K562 (cell line): ENCODE measurements at regions not wholly inside any gene's neighbourhood (a gene's known extent, or its start where the extent isn't known, plus 50 kb on each side); places are given as distances from the start of the nearest gene placed in this dataset.

Experiments
- ATAC-seq: fragments of 200-7000 bp; cut with Tn5 transposase; 3 replicates; pipeline ENCODE4 v1.9.1; 2020; ENCODE audit warnings: moderate library complexity
- BruUV-seq: library from RNA; stranded (reverse); fragments of 400-500 nt; replicated peaks from 2 replicates; lab custom pipeline; 2021; lab: Mats Ljungman, UMichigan
- CTCF ChIA-PET: fragments of 300-600 bp; formaldehyde crosslinking; extraction: SDS; loops from one replicate; lab custom pipeline; 2021; ENCODE audit warnings: low intra/inter-chr PET ratio; lab: Yijun Ruan, JAX
- POLR2A ChIA-PET: fragments of 300-600, 350-650 bp; sonication (Branson Sonifier 250); formaldehyde crosslinking; extraction: SDS; loops from one replicate; lab custom pipeline; 2021; ENCODE audit warnings: antibody characterized with exemption, inconsistent platforms; lab: Yijun Ruan, JAX
- DNase-seq, 4 experiments: peaks; one replicate each; pipeline versions ENCODE4 v3.0.0 to v3.0.0-alpha.2; 2011 to 2018; ENCODE audit warnings: low spot score in 3 of 4, mixed read lengths in 3 of 4; ENCODE audit errors: extremely low read depth in 1 of 4
- FAIRE-seq: peaks from 2 replicates; lab custom pipeline; 2011; peaks lifted over from hg19 to GRCh38; lab: Jason Lieb, UNC
- H2AFZ ChIP-seq: 2 replicates; pipeline ENCODE4 v1.6.0; 2011; ENCODE audit warnings: low read depth, low read length, control low read depth, inconsistent platforms
- H3K27ac ChIP-seq: fragments of 200-600 bp; 3 replicates; pipeline ENCODE4 v1.8.0; 2011; ENCODE audit warnings: low read depth, mild to moderate bottlenecking, control low read depth, inconsistent platforms, low read length, moderate library complexity, mixed read lengths; ENCODE audit errors: extremely low read depth
- H3K27me3 ChIP-seq, 2 experiments: fragments of 300-600 bp in 1 of 2; 2 replicates in 1 of 2; 3 replicates in 1 of 2; pipeline versions ENCODE4 v1.6.0 to v1.8.0; 2011; ENCODE audit warnings: inconsistent platforms in 2 of 2, low read length in 2 of 2, mild to moderate bottlenecking in 1 of 2, mixed read lengths in 1 of 2, moderate library complexity in 1 of 2; ENCODE audit not compliant: control insufficient read depth in 2 of 2, insufficient read depth in 2 of 2
- H3K36me3 ChIP-seq: fragments of 300-600 bp; 3 replicates; pipeline ENCODE4 v1.8.0; 2011; ENCODE audit warnings: mild to moderate bottlenecking, low read length, inconsistent platforms; ENCODE audit not compliant: control insufficient read depth, insufficient read depth
- H3K4me1 ChIP-seq, 2 experiments: fragments of 200-600 bp in 1 of 2; replicated peaks in 1 of 2; 2 replicates in 1 of 2; 3 replicates in 1 of 2; pipeline versions ENCODE4 v1.5.1 to v1.8.0; 2011; ENCODE audit warnings: inconsistent platforms in 2 of 2, low read length in 2 of 2, mild to moderate bottlenecking in 1 of 2, mixed read lengths in 1 of 2, moderate library complexity in 1 of 2; ENCODE audit not compliant: control insufficient read depth in 2 of 2, insufficient read depth in 2 of 2
- H3K4me2 ChIP-seq: 2 replicates; pipeline ENCODE4 v1.6.1; 2011; ENCODE audit warnings: low read length, control low read depth, inconsistent platforms, mixed read lengths; ENCODE audit not compliant: insufficient read depth
- H3K4me3 ChIP-seq: fragments of 200-600 bp; sonication (generic), shearing (Covaris generic); 2 replicates; pipeline ENCODE4 v1.5.1; 2016; ENCODE audit warnings: control low read depth, inconsistent platforms
- H3K79me2 ChIP-seq: fragments of 200-600 bp; 3 replicates; pipeline ENCODE4 v1.8.0; 2011; ENCODE audit warnings: low read length, inconsistent platforms; ENCODE audit not compliant: control insufficient read depth, insufficient read depth
- H3K9ac ChIP-seq, 2 experiments: 2 replicates each; pipeline versions ENCODE4 v1.6.0 to v1.6.1; 2011; ENCODE audit warnings: low read depth in 2 of 2, low read length in 2 of 2, control low read depth in 1 of 2, inconsistent platforms in 1 of 2, mild to moderate bottlenecking in 1 of 2, mixed read lengths in 1 of 2; ENCODE audit not compliant: insufficient read depth in 1 of 2
- H3K9me1 ChIP-seq: one replicate; pipeline ENCODE4 v1.6.0; 2011; ENCODE audit warnings: inconsistent platforms, mild to moderate bottlenecking, low read length, moderate library complexity; ENCODE audit not compliant: control insufficient read depth, insufficient read depth
- H3K9me3 ChIP-seq: replicated peaks from 2 replicates; pipeline ENCODE4 v1.5.1; 2011; ENCODE audit warnings: low read depth, low read length, inconsistent platforms; ENCODE audit not compliant: control insufficient read depth, insufficient read depth
- H4K20me1 ChIP-seq: replicated peaks from 2 replicates; pipeline ENCODE4 v1.6.1; 2011; ENCODE audit warnings: low read length, inconsistent platforms, mixed read lengths; ENCODE audit not compliant: control insufficient read depth, insufficient read depth
- CBX1 ChIP-seq: sonication (generic); IDR thresholded peaks from 2 replicates; pipeline ENCODE4 v1.6.1; 2016; ENCODE audit warnings: antibody characterized with exemption, low read depth, mild to moderate bottlenecking
- CREB1 ChIP-seq, 2 experiments: sonication (generic) in 1 of 2; formaldehyde crosslinking in 1 of 2; IDR thresholded peaks; 2 replicates each; pipeline versions ENCODE4 v1.6.1 to v1.8.0; 2012 to 2022; ENCODE audit warnings: inconsistent platforms in 1 of 2, mild to moderate bottlenecking in 1 of 2, missing genetic modification reagents in 1 of 2, moderate library complexity in 1 of 2
- GATAD2B ChIP-seq: fragments of 450-650 bp; IDR thresholded peaks from 2 replicates; pipeline ENCODE4 v1.6.1; 2017; ENCODE audit warnings: mild to moderate bottlenecking, borderline replicate concordance
- HINFP ChIP-seq: fragments of 450-650 bp; conservative IDR thresholded peaks from 2 replicates; pipeline ENCODE4 v1.6.1; 2016; ENCODE audit warnings: missing genetic modification characterization, low read depth, mild to moderate bottlenecking, control low read depth, missing compliant biosample characterization
- KDM2B ChIP-seq: fragments of 250-450 bp; sonication (Bioruptor Pico); IDR thresholded peaks from 2 replicates; pipeline ENCODE4 v1.8.0; 2021; ENCODE audit warnings: mild to moderate bottlenecking, moderate library complexity
- LARP7 ChIP-seq: fragments of 450-650 bp; IDR thresholded peaks from 2 replicates; pipeline ENCODE4 v1.6.1; 2016
- MBD2 ChIP-seq: sonication (generic); IDR thresholded peaks from 2 replicates; pipeline ENCODE4 v1.6.1; 2016; ENCODE audit warnings: low read depth, borderline replicate concordance
- PBX2 ChIP-seq, 2 experiments: IDR thresholded peaks in 1 of 2; conservative IDR thresholded peaks in 1 of 2; 2 replicates each; pipeline ENCODE4 v1.6.1; 2016; ENCODE audit warnings: low read depth in 2 of 2, mild to moderate bottlenecking in 1 of 2, missing compliant biosample characterization in 1 of 2, missing genetic modification characterization in 1 of 2, moderate library complexity in 1 of 2
- RUNX1 ChIP-seq: sonication (generic); IDR thresholded peaks from 2 replicates; pipeline ENCODE4 v1.6.1; 2016; ENCODE audit warnings: antibody characterized with exemption, low read depth
- SRSF3 ChIP-seq: fragments of 200-400 bp; formaldehyde crosslinking; IDR thresholded peaks from 2 replicates; pipeline ENCODE4 v1.6.1; 2016; ENCODE audit warnings: mild to moderate bottlenecking, low read length, moderate library complexity; ENCODE audit not compliant: insufficient read depth
- SRSF9 ChIP-seq: fragments of 200-400 bp; formaldehyde crosslinking; IDR thresholded peaks from 2 replicates; pipeline ENCODE4 v1.6.1; 2017; ENCODE audit warnings: low read depth, low read length, borderline replicate concordance
- TBP ChIP-seq: optimal IDR thresholded peaks from 2 replicates; pipeline ENCODE3; 2011; ENCODE audit warnings: low read depth, low read length, improper control_type of control experiment
- THRAP3 ChIP-seq: fragments of 450-650 bp; IDR thresholded peaks from 2 replicates; pipeline ENCODE4 v1.6.1; 2016; ENCODE audit warnings: mild to moderate bottlenecking, inconsistent platforms, borderline replicate concordance
- ZBTB34 ChIP-seq: fragments of 250-450 bp; sonication (Bioruptor Pico); IDR thresholded peaks from 2 replicates; pipeline ENCODE4 v1.8.0; 2021; ENCODE audit warnings: mild to moderate bottlenecking, moderate library complexity
- ZNF124 ChIP-seq: sonication (generic); formaldehyde crosslinking; IDR thresholded peaks from 2 replicates; pipeline ENCODE4 v1.8.1; 2022; ENCODE audit warnings: missing genetic modification reagents
- ZNF165 ChIP-seq: fragments of 250-450 bp; sonication (Bioruptor Pico); IDR thresholded peaks from 2 replicates; pipeline ENCODE4 v1.4.0; 2020; ENCODE audit warnings: borderline replicate concordance
- ZNF586 ChIP-seq: fragments of 450-650 bp; formaldehyde crosslinking; conservative IDR thresholded peaks from 2 replicates; pipeline ENCODE4 v1.4.0; 2020; ENCODE audit warnings: mild to moderate bottlenecking, moderate library complexity
- ZNF717 ChIP-seq: fragments of 250-450 bp; sonication (Bioruptor Pico); IDR thresholded peaks from 2 replicates; pipeline ENCODE4 v1.5.0; 2021
- WGBS: fragments of 100-300 bp; shearing (Covaris generic); methylation state at CpG from one replicate; pipeline ENCODE4 v1.1.6; 2016; ENCODE audit warnings: low coverage, mixed read lengths; ENCODE audit not compliant: insufficient coverage; ENCODE audit errors: missing lambda C conversion rate; 5-methylcytosine and 5-hydroxymethylcytosine counted together
- in situ Hi-C: fragments of 300-500 bp; cut with MboI; formaldehyde crosslinking; loops from 4 replicates; pipeline ENCODE4 v1.15.0; 2018; ENCODE audit warnings: inconsistent platforms, mixed read lengths
- intact Hi-C: fragments of 100-400 bp; cut with micrococcal nuclease; formaldehyde crosslinking; loops from 2 replicates; pipeline ENCODE4 v1.14.2; 2022

GRCh38 chr17:70345061-70345460, 175.7 kb downstream of the KCNJ2 start:
- H3K9me3 ChIP-seq, result no peaks in the 10 kb centered on the region
- no TSS peak for BruUV-seq

More at GRCh38 chr17:70345061-70345460, 175.7 kb downstream of the KCNJ2 start:
- WGBS, result 0% methylated on average over 2 of the region's 2 CpGs
- Histone ChIP-seq H3K9ac (no peak overlapping the region), H3K27me3 (no peaks in the 10 kb centered on the region), H3K4me3 (no peak overlapping the region), H3K4me2 (no peak overlapping the region), H4K20me1 (no peaks in the 10 kb centered on the region), H3K4me1 (no peaks in the 10 kb centered on the region), H3K27ac (no peak overlapping the region), H3K79me2 (no peaks in the 10 kb centered on the region), H3K9me1 (no peaks in the 10 kb centered on the region), H2AFZ (no peak overlapping the region), H3K36me3 (no peaks in the 10 kb centered on the region)
- DNase-seq (no peak), FAIRE-seq (no peak), ATAC-seq (no peak)
- ChIA-PET POLR2A (no interaction called here), CTCF (no interaction called here)
- no peak for TF ChIP-seq RUNX1
- TF ChIP-seq TBP, result no peak
- no peak for TF ChIP-seq CREB1 (IDR thresholded peaks at IDR 0.05)
- TF ChIP-seq CREB1 (CRISPR knock-in tag; IDR thresholded peaks at IDR 0.05), result no peak
- TF ChIP-seq ZNF165 (CRISPR knock-in tag), result no peak
- TF ChIP-seq LARP7, result no peak
- TF ChIP-seq PBX2 (CRISPR knock-in tag; IDR thresholded peaks at IDR 0.05; ENCODE audit: low read depth), result no peak
- no peak for TF ChIP-seq PBX2 (tag; conservative IDR thresholded peaks at IDR 0.05; ENCODE audit: low read depth)
- no peak for TF ChIP-seq THRAP3
- no peak for TF ChIP-seq ZNF124 (CRISPR knock-in tag)
- TF ChIP-seq CBX1, result no peak
- TF ChIP-seq ZNF717, result no peak
- TF ChIP-seq MBD2, result no peak
- no peak for TF ChIP-seq GATAD2B
- TF ChIP-seq KDM2B, result no peak
- no peak for TF ChIP-seq ZBTB34 (CRISPR knock-in tag)
- TF ChIP-seq SRSF3, result no peak
- TF ChIP-seq ZNF586 (CRISPR knock-in tag), result no peak
- TF ChIP-seq HINFP (tag), result no peak
- no peak for TF ChIP-seq SRSF9
- intact Hi-C loops, result no loop called here
- in situ Hi-C loops, result no loop called here
